Spinal cord (tissue), 9 donors: ENCODE measurements at regions not wholly inside any gene's neighbourhood (a gene's known extent, or its start where the extent isn't known, plus 50 kb on each side); places are given as distances from the start of the nearest gene placed in this dataset.
"Not testable (repeated sequence)": the region's sequence is repeated elsewhere in the genome, so short reads cannot be mapped to it uniquely, and the experiment has no call there.

Source experiments
- DNase-seq, 6 donors: peaks; one replicate each; pipeline versions ENCODE4 v3.0.0 to v3.0.0-alpha.2; 2013 to 2015; ENCODE audit warnings: low spot score in 6 of 6, low read depth in 4 of 6
- H3K27ac ChIP-seq: one replicate; pipeline ENCODE4 v1.5.1; 2013; ENCODE audit warnings: low read depth, low read length, control low read depth
- H3K27me3 ChIP-seq: one replicate; pipeline ENCODE4 v1.6.1; 2013; ENCODE audit warnings: low read length; ENCODE audit not compliant: control insufficient read depth, insufficient read depth
- H3K36me3 ChIP-seq: one replicate; pipeline ENCODE4 v1.6.1; 2013; ENCODE audit warnings: low read length; ENCODE audit not compliant: control insufficient read depth, insufficient read depth
- H3K4me1 ChIP-seq: one replicate; pipeline ENCODE4 v1.6.1; 2013; ENCODE audit warnings: low read length; ENCODE audit not compliant: control insufficient read depth, insufficient read depth
- H3K4me3 ChIP-seq: one replicate; pipeline ENCODE4 v1.5.1; 2013; ENCODE audit warnings: low read depth, low read length, control low read depth
- H3K9me3 ChIP-seq: one replicate; pipeline ENCODE4 v1.6.1; 2013; ENCODE audit warnings: low read length; ENCODE audit not compliant: control insufficient read depth, insufficient read depth
- WGBS: methylation state at CpG from one replicate; pipeline ENCODE4 v1.1.5; 2013; ENCODE audit warnings: missing lambda C conversion rate; ENCODE audit not compliant: insufficient coverage; 5-methylcytosine and 5-hydroxymethylcytosine counted together
- donor health status: healthy.

DNA sequence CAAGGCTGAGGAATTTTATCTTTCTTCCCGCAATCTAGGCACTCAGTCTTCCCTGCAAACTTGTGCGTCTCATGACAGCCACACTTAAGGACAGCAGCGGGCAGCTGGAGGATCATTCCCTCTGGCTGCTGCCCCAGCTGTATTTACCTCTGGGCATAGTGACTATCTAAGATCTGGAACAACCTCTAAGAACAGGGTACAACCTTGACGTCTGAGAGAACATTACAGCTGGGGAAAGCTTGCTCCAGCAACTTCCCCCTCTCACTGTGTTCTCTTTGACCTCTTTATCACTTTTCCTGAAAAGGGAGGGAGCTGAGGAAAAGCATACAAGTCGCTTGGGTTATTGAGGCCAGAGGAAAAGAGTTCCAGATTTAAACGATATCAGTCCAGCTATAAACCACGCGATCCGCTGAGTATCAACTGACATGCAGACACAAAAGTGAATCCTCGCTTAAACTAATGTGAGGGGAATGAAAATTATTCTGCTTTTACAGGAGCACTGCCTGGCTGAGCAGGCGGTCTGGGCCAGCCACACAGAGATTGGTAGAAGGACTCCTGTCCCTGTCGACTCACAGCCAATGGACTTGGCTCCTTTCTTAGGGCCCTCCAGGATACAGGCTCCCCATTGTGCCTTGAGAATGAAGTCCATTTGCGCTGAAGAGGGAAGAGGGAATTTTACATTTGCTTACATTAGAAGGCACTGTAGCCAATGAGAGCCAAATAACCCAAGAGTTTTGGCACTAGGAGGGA is 153.3 kb downstream of the QRSL1 start:
- 81% methylated on average over 5 of the region's 13 CpGs for WGBS
- H3K4me1 ChIP-seq = no peaks in the 10 kb centered on the region
- no peak overlapping the region for H3K4me3 ChIP-seq
- no peaks in the 10 kb centered on the region for H3K9me3 ChIP-seq
- H3K36me3 ChIP-seq = no peaks in the 10 kb centered on the region
- no peak overlapping the region for H3K27ac ChIP-seq
- DNase-seq = peak in 1 of 6 donors; percentile 14
- H3K27me3 ChIP-seq = no peaks in the 10 kb centered on the region

DNA sequence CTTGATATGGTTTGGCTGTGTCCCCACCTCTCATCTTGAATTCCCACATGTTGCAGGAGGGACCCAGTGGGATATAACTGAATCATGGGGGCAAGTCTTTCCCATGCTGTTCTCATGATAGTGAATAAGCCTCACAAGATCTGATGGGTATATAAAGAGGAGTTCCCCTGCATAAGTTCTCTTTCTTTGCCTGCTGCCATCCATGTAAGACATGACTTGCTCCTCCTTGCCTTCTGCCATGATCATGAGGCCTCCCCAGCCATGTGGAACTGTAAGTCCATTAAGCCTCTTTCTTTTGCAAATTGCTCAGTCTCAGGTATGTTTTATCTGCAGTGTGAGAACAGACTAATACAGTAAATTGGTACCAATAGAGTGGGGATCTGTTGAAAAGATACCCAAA is 150.2 kb downstream of the QRSL1 start:
- not testable (repeated sequence) for H3K27me3 ChIP-seq, H3K9me3 ChIP-seq, H3K36me3 ChIP-seq, H3K4me1 ChIP-seq, DNase-seq, H3K4me3 ChIP-seq, H3K27ac ChIP-seq

DNA sequence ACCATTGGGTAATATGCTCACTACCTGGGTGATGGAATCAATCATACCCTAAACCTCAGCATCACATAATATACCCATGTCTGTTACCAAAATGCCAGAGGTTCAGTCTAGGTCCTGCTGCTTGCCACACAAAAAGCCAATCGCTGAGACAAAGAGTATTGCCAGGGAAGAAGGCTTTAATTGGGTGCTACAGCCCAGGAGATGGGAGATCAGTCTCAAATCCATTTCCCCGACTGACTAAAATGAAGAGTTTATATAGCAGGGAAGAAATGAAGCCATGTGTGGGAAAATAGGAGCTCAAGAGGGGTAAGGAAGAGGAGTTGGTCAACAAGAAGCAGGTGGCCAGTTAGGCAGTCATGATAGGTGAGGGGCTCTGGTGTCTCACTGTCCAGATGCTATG is 149.6 kb downstream of the QRSL1 start:
- H3K27me3 ChIP-seq = no peaks in the 10 kb centered on the region
- no peak for DNase-seq
- no peak overlapping the region for H3K27ac ChIP-seq
- no peaks in the 10 kb centered on the region for H3K36me3 ChIP-seq
- no peak overlapping the region for H3K4me3 ChIP-seq
- H3K4me1 ChIP-seq = peaks cover 8% of the 10 kb centered on the region
- H3K9me3 ChIP-seq = no peaks in the 10 kb centered on the region
- 100% methylated on average over 2 of the region's 2 CpGs for WGBS

DNA sequence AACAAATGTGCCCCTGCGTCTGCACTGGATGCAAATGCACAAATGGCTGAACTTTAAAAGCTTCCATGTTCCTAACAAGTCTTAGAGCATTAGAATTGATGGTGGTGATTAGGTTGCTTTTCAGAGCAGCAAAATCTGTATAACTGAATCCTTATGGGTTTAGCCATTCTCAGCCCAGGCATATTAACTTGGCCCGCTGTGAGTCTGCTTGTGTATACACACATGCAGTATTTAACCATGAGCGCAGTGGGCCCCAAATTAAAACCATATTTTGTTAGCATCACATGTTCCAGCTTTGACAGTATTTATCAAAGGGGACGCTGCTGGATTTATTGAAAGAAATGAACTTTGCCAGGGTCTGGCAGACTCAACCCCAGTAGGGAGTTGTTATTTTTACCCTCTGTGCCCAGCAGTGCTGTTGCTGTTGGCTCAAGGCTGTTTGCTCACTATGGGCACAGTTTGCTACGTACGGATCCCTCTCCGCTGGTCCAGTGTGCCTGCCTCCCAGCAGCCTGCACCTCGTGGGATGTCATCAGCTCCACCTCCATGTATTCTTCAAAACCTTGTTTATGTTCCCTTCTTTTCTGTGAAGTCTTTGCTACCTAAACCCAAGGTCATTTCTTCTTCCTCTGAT is 144.7 kb downstream of the QRSL1 start:
- peaks cover 8% of the 10 kb centered on the region for H3K9me3 ChIP-seq
- WGBS = 51% methylated on average over 7 of the region's 8 CpGs
- H3K4me3 ChIP-seq = no peak overlapping the region
- no peaks in the 10 kb centered on the region for H3K27me3 ChIP-seq
- H3K36me3 ChIP-seq = no peaks in the 10 kb centered on the region
- peaks cover 13% of the 10 kb centered on the region for H3K4me1 ChIP-seq
- DNase-seq = peak in 5 of 6 donors; percentile 19 to 92 (median 37)
- H3K27ac ChIP-seq = no peak overlapping the region

DNA sequence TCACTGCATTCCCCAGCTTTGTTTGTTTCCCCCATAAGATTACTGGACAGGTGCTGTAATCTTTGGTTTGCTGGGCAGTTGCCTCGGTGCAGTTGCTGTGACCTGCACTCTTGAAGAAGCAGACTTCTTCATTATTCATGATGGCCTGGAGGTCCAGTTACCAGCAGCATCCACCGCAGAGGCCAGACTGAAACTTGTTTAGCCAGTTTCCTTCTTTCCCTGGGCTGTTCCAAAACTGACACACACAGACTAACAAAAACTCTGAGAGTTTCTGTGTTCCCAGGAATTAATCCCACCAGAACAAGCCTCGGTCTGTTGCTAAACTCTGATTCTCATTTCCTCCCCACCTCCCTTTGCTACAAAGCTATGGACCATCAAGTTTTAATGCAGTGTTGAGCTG is 144.1 kb downstream of the QRSL1 start:
- Histone ChIP-seq H3K4me3 (no peak overlapping the region), H3K27ac (no peak overlapping the region), H3K9me3 (peaks cover 8% of the 10 kb centered on the region), H3K27me3 (no peaks in the 10 kb centered on the region), H3K4me1 (peaks cover 13% of the 10 kb centered on the region), H3K36me3 (no peaks in the 10 kb centered on the region)
- DNase-seq = peak in 2 of 6 donors; percentile 18 to 20
- WGBS = 49% methylated on average over 2 of the region's 3 CpGs

DNA sequence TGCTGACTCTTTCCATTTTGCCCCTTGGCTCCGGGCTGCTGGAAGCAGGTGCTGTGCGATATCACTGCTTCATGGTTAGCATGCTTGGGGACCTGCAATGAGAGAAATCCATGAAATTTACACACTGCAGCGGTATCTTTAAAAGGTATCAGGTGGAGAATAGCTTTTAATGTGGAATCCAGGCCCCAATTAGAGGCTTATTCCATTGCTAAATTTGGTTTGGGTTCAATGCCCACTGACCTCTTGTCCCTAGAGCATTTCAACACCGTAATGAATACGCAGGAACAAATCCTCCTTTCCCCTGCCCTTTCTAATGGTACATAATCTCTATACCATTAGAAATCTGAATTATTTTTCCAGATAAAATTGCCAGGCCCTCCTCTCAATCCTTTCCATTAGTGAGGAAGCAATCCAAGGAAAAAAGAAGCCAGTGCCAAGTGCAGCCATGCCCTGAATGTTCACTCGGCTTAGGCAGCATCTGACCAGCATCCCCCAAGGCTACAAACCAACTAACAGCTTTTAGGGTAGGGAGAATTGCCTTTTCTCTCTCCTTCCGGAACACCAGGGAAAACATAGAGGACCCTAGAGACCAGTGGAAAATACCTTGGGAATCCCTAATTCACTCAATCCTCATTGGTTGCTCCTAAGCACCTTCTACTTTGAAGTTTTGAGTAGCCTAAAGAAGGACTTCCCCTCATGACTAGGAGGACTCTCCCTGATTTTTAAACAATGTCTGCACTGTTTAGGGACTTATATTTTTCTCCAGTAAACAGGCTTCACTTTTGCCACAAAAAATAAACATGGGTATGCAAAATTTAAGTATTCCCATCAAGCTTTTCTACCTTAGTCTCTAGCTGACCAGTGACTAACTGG is 143.1 kb downstream of the QRSL1 start:
- H3K4me3 ChIP-seq = no peak overlapping the region
- peaks cover 13% of the 10 kb centered on the region for H3K4me1 ChIP-seq
- DNase-seq = peak in 1 of 6 donors; percentile 37
- 78% methylated on average over 5 of the region's 7 CpGs for WGBS
- H3K27me3 ChIP-seq = no peaks in the 10 kb centered on the region
- H3K27ac ChIP-seq = no peak overlapping the region
- H3K36me3 ChIP-seq = no peaks in the 10 kb centered on the region
- H3K9me3 ChIP-seq = peaks cover 8% of the 10 kb centered on the region

DNA sequence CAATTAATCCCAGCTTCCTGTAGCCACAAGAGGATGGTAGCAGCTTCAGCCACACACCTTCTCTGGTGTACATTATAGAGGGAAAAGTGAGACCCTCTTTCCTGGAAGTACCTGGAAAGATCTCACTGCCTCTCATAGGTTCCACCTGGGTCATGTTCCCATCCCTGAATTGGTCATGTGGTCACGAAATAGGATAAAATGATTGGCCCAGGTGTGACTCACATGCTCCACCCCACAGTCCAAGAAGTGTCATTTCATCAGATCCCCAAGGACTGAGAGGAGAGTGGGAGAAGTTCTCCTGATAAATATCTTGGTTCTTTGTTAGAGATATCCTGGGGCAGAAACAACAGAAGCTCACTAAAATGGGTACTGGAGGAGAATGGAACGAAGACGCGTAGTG is 142.4 kb downstream of the QRSL1 start:
- H3K9me3 ChIP-seq = peaks cover 8% of the 10 kb centered on the region
- H3K4me3 ChIP-seq = no peak overlapping the region
- peaks cover 13% of the 10 kb centered on the region for H3K4me1 ChIP-seq
- H3K27ac ChIP-seq = no peak overlapping the region
- WGBS = 89% methylated on average over 3 of the region's 4 CpGs
- no peaks in the 10 kb centered on the region for H3K27me3 ChIP-seq
- no peak for DNase-seq
- H3K36me3 ChIP-seq = no peaks in the 10 kb centered on the region

DNA sequence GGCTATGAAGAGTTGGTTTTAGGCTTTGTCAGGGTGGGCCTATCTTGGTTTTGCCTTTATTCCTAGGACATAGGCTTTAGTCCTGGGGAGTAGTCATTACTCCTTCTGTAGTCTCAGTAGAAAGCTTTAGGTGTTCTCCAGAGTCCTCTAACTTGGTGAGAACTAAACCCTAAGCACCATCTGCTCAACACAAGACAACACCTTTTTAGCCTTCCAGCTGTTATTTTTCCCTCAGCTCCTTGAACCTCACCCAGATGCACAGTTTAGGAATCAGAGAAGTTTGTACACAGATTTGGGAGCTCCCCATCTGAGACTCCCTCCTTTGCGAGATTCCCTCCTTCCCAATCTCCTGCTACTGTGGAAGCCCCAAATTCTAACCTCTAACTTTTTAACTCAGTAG is 141.3 kb downstream of the QRSL1 start:
- no peaks in the 10 kb centered on the region for H3K36me3 ChIP-seq
- no peak overlapping the region for H3K4me3 ChIP-seq
- H3K27me3 ChIP-seq = no peaks in the 10 kb centered on the region
- no peak overlapping the region for H3K27ac ChIP-seq
- DNase-seq = no peak
- whole genome bisulfite sequencing = 100% methylated on average over 1 of the region's 1 CpG
- peaks cover 8% of the 10 kb centered on the region for H3K9me3 ChIP-seq
- peaks cover 13% of the 10 kb centered on the region for H3K4me1 ChIP-seq

DNA sequence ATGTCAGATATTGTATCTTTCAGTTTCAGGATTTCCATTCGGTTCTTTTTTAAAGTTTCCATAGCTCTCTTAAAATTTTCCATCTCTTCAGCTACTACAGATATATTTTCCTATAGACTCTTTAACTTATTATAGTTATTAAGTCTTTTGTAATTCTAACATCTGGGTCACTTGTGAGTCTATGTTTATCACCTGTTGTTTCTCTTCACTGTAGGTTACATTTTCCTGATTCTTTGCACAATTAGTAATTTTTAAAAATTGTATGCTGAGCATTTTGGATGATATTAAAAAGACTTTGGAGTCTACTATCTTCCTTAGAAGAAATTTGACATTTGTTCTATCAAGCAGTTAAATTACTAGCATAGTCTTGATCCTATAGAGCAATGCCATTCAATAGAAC is 140.7 kb downstream of the QRSL1 start:
- H3K27ac ChIP-seq = no peak overlapping the region
- DNase-seq = no peak
- no peak overlapping the region for H3K4me3 ChIP-seq
- H3K27me3 ChIP-seq = no peaks in the 10 kb centered on the region
- peaks cover 8% of the 10 kb centered on the region for H3K9me3 ChIP-seq
- no CpG with 5 or more reads among the region's 1 CpG for WGBS
- peaks cover 13% of the 10 kb centered on the region for H3K4me1 ChIP-seq
- no peaks in the 10 kb centered on the region for H3K36me3 ChIP-seq
